ENCODE measurements at regions not wholly inside any gene's neighbourhood (a gene's known extent, or its start where the extent isn't known, plus 50 kb on each side); places are given as distances from the start of the nearest gene placed in this dataset.

GRCh38 chr1:82598337-82598736, 797.6 kb downstream of the ADGRL2 start:
- DNase-seq, result no peak

GRCh38 chr1:82597649-82598048, 796.9 kb downstream of the ADGRL2 start:
- no peak for DNase-seq

GRCh38 chr1:82597141-82597540, 796.4 kb downstream of the ADGRL2 start:
- DNase-seq, result no peak

- DNase-seq, result no peak
Observed at GRCh38 chr1:82593561-82593960, 792.8 kb downstream of the ADGRL2 start.

- DNase-seq, result no peak
Observed at GRCh38 chr1:82589588-82589987, 788.9 kb downstream of the ADGRL2 start.

- no peak for DNase-seq
Observed at GRCh38 chr1:82587371-82587770, 786.6 kb downstream of the ADGRL2 start.

GRCh38 chr1:82586473-82586872, 785.7 kb downstream of the ADGRL2 start:
- no peak for DNase-seq

GRCh38 chr1:82582347-82582746, 781.6 kb downstream of the ADGRL2 start:
- no peak for DNase-seq

GRCh38 chr1:82578086-82578726, 777.5 kb downstream of the ADGRL2 start:
- no peak for DNase-seq

GRCh38 chr1:82567348-82567747, 766.6 kb downstream of the ADGRL2 start:
- DNase-seq, result no peak

- DNase-seq, result no peak
Observed at GRCh38 chr1:82565546-82565945, 764.8 kb downstream of the ADGRL2 start.

- DNase-seq, result no peak
Observed at GRCh38 chr1:82565146-82565545, 764.4 kb downstream of the ADGRL2 start.

GRCh38 chr1:82564333-82564732, 763.6 kb downstream of the ADGRL2 start:
- DNase-seq, result no peak

- no peak for DNase-seq
Observed at GRCh38 chr1:82562448-82562847, 761.7 kb downstream of the ADGRL2 start.

- DNase-seq, result no peak
Observed at GRCh38 chr1:82560566-82560965, 759.8 kb downstream of the ADGRL2 start.

- DNase-seq, result no peak
Observed at GRCh38 chr1:82555501-82555900, 754.8 kb downstream of the ADGRL2 start.

GRCh38 chr1:82549841-82550240, 749.1 kb downstream of the ADGRL2 start:
- no peak for DNase-seq

- no peak for DNase-seq
Observed at GRCh38 chr1:82542766-82543165, 742.0 kb downstream of the ADGRL2 start.

GRCh38 chr1:82542141-82542540, 741.4 kb downstream of the ADGRL2 start:
- DNase-seq, result no peak

- DNase-seq, result no peak
Observed at GRCh38 chr1:82540006-82540405, 739.3 kb downstream of the ADGRL2 start.

GRCh38 chr1:82538876-82539275, 738.1 kb downstream of the ADGRL2 start:
- DNase-seq, result no peak

GRCh38 chr1:82534996-82535395, 734.3 kb downstream of the ADGRL2 start:
- no peak for DNase-seq

GRCh38 chr1:82525378-82525777, 724.6 kb downstream of the ADGRL2 start:
- DNase-seq, result no peak

- DNase-seq, result no peak
Observed at GRCh38 chr1:82520611-82521010, 719.9 kb downstream of the ADGRL2 start.

GRCh38 chr1:82517586-82517985, 716.9 kb downstream of the ADGRL2 start:
- DNase-seq, result no peak

GRCh38 chr1:82515650-82516049, 714.9 kb downstream of the ADGRL2 start:
- no peak for DNase-seq
